ENCODE measurements at regions not wholly inside any gene's neighbourhood (a gene's known extent, or its start where the extent isn't known, plus 50 kb on each side); places are given as distances from the start of the nearest gene placed in this dataset.

GRCh38 chr1:113248494-113248893 is 141.8 kb upstream of the MAGI3 start:
- Histone ChIP-seq H3K27me3 (no peaks in the 10 kb centered on the region), H3K36me3 (no peaks in the 10 kb centered on the region), H3K4me1 (no peaks in the 10 kb centered on the region), H3K27ac (no peak overlapping the region), H3K9me3 (no peaks in the 10 kb centered on the region), H3K4me3 (no peak overlapping the region)
- DNase-seq (ENCODE audit: low spot score), result no peak
- TF ChIP-seq CTCF (IDR thresholded peaks at IDR 0.05), result no peak

- H3K27ac ChIP-seq, result no peak overlapping the region
- no peak for DNase-seq (ENCODE audit: low spot score)
- H3K27me3 ChIP-seq, result no peaks in the 10 kb centered on the region
- H3K36me3 ChIP-seq, result no peaks in the 10 kb centered on the region
- no peaks in the 10 kb centered on the region for H3K4me1 ChIP-seq
- no peak for TF ChIP-seq CTCF (IDR thresholded peaks at IDR 0.05)
- H3K9me3 ChIP-seq, result no peaks in the 10 kb centered on the region
- no peak overlapping the region for H3K4me3 ChIP-seq
Measured at GRCh38 chr1:113250161-113250560, 140.2 kb upstream of the MAGI3 start.

DNA sequence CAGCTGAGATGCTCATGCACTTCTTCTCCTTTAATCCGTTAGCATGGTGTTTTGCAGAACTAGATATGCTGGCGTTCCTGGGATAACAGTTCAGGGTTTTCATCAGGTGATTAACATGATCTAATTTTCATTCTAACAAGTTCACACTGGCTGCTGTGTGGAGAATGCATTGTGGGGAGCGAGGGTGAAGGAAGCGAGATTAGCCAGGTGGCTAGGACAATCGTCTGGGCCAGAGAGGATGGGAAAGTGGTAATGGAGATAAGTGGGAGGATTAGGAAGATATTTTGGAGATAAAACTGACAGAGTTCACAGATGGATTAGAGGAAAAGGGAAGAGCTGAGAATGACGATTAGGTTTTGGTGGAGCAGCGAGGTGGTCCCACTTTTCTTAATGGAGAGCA is 138.1 kb upstream of the MAGI3 start:
- Histone ChIP-seq H3K27me3 (no peaks in the 10 kb centered on the region), H3K9me3 (no peaks in the 10 kb centered on the region), H3K36me3 (no peaks in the 10 kb centered on the region), H3K27ac (no peak overlapping the region), H3K4me1 (no peaks in the 10 kb centered on the region), H3K4me3 (no peak overlapping the region)
- DNase-seq (ENCODE audit: low spot score), result no peak
- no peak for TF ChIP-seq CTCF (IDR thresholded peaks at IDR 0.05)

GRCh38 chr1:113253187-113253586 is 137.1 kb upstream of the MAGI3 start:
- Histone ChIP-seq H3K27ac (no peak overlapping the region), H3K27me3 (no peaks in the 10 kb centered on the region), H3K4me1 (no peaks in the 10 kb centered on the region), H3K36me3 (no peaks in the 10 kb centered on the region), H3K9me3 (no peaks in the 10 kb centered on the region), H3K4me3 (no peak overlapping the region)
- no peak for TF ChIP-seq CTCF (IDR thresholded peaks at IDR 0.05)
- no peak for DNase-seq (ENCODE audit: low spot score)

- DNase-seq (ENCODE audit: low spot score), result no peak
- H3K36me3 ChIP-seq, result no peaks in the 10 kb centered on the region
- no peaks in the 10 kb centered on the region for H3K4me1 ChIP-seq
- no peak overlapping the region for H3K4me3 ChIP-seq
- H3K27ac ChIP-seq, result no peak overlapping the region
- no peaks in the 10 kb centered on the region for H3K9me3 ChIP-seq
- H3K27me3 ChIP-seq, result no peaks in the 10 kb centered on the region
- TF ChIP-seq CTCF (IDR thresholded peaks at IDR 0.05), result no peak
Measured at GRCh38 chr1:113253590-113253989, 136.7 kb upstream of the MAGI3 start.

DNA sequence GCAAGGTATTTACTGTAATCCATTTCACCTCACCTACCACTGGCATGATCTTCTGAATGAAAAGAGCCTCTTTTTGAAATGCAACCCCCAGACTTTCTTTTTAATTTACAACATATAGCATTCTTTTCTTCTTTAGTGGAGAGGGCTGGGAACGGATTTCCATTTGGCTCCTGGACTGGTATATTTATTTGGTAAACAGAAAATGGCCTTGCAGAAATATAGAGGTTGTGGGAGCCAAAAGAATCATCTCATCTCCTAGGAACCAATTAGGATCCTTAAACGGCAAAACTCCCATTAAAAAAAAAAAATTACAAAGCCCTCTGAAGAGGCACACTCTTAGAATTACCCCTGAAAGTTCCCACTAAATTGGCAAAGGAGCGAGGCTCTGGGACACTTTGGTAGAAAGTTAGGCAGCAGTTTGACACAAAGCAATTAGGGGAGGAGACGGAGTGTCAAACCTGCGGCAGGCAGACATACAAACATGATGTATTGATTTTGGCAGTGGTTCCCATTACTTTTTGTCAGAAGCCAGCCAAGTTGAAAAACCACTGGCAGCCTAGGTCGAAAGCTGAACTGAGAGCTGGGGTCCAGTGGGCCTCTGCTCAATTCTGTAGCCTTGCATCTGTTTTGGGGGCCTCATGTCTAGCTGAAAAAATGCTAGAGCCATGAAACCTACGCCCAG is 135.1 kb upstream of the MAGI3 start:
- Histone ChIP-seq H3K27me3 (no peaks in the 10 kb centered on the region), H3K4me1 (no peaks in the 10 kb centered on the region), H3K4me3 (no peak overlapping the region), H3K27ac (no peak overlapping the region), H3K9me3 (no peaks in the 10 kb centered on the region), H3K36me3 (no peaks in the 10 kb centered on the region)
- no peak for DNase-seq (ENCODE audit: low spot score)
- TF ChIP-seq CTCF (IDR thresholded peaks at IDR 0.05), result no peak
